Activated T-cell treated with anti-CD3 and anti-CD28 coated beads, Interleukin-2, amount 50 U/mL, for 72 hours (primary cell): ENCODE measurements at regions not wholly inside any gene's neighbourhood (a gene's known extent, or its start where the extent isn't known, plus 50 kb on each side); places are given as distances from the start of the nearest gene placed in this dataset.
"Not testable (repeated sequence)": the region's sequence is repeated elsewhere in the genome, so short reads cannot be mapped to it uniquely, and the experiment has no call there.

ENCODE experiments used
- ATAC-seq, 2 donors: fragments of 150-1000 bp; cut with Tn5 transposase; replicated peaks in 1 of 2; 2 replicates each; pipeline ENCODE4 v1.10.0; 2021; ENCODE audit warnings: moderate library complexity in 2 of 2, mild to moderate bottlenecking in 1 of 2
- DNase-seq, 2 donors: peaks; one replicate each; pipeline ENCODE4 v3.0.0; 2021 to 2022; ENCODE audit warnings: mixed read lengths in 1 of 2
- H3K27ac Mint-ChIP-seq: one replicate; pipeline ENCODE4 v1.8.0; 2022; ENCODE audit warnings: mild to moderate bottlenecking, moderate library complexity, mixed read lengths
- H3K27me3 Mint-ChIP-seq: one replicate; pipeline ENCODE4 v1.8.0; 2022; ENCODE audit warnings: low read depth, mixed read lengths
- H3K36me3 Mint-ChIP-seq, 2 donors: one replicate each; pipeline ENCODE4 v1.8.0; 2022; ENCODE audit warnings: mixed read lengths in 2 of 2, mild to moderate bottlenecking in 1 of 2; ENCODE audit not compliant: insufficient read depth in 2 of 2
- H3K4me1 Mint-ChIP-seq: one replicate; pipeline ENCODE4 v1.8.0; 2022; ENCODE audit warnings: low read depth, mixed read lengths
- H3K4me3 Mint-ChIP-seq, 2 donors: one replicate each; pipeline ENCODE4 v1.8.0; 2022; ENCODE audit warnings: mild to moderate bottlenecking in 2 of 2, mixed read lengths in 2 of 2, moderate library complexity in 2 of 2
- H3K9me3 Mint-ChIP-seq, 2 donors: one replicate each; pipeline ENCODE4 v1.8.0; 2022; ENCODE audit warnings: mixed read lengths in 2 of 2

DNA sequence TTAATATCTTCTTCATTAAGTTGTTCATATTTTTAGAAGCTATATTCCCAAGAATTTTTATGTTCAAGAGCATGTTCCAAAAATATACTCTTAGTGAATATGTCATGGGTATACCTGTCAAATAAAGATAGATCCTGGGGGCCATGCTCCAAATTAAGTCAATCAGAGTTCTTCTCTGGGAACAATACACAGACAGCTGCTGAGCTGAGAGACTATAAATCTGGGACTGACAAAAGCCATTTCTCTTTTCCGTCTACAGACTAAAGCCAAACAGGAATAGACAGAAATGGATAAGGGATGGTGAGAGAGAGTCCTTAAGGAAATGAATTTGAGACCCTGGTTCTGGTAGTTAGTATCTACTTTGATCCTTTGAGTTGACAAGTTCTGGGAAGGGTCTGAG lies 465.1 kb upstream of the RASGRP1 start:
- H3K9me3 Mint-ChIP-seq, result no peaks in the 10 kb centered on the region
- no peak overlapping the region for H3K4me3 Mint-ChIP-seq
- no peaks in the 10 kb centered on the region for H3K27me3 Mint-ChIP-seq
- H3K4me1 Mint-ChIP-seq, result no peaks in the 10 kb centered on the region
- H3K27ac Mint-ChIP-seq, result no peak overlapping the region
- no peak for DNase-seq
- no peaks in the 10 kb centered on the region for H3K36me3 Mint-ChIP-seq
- ATAC-seq, result no peak

DNA sequence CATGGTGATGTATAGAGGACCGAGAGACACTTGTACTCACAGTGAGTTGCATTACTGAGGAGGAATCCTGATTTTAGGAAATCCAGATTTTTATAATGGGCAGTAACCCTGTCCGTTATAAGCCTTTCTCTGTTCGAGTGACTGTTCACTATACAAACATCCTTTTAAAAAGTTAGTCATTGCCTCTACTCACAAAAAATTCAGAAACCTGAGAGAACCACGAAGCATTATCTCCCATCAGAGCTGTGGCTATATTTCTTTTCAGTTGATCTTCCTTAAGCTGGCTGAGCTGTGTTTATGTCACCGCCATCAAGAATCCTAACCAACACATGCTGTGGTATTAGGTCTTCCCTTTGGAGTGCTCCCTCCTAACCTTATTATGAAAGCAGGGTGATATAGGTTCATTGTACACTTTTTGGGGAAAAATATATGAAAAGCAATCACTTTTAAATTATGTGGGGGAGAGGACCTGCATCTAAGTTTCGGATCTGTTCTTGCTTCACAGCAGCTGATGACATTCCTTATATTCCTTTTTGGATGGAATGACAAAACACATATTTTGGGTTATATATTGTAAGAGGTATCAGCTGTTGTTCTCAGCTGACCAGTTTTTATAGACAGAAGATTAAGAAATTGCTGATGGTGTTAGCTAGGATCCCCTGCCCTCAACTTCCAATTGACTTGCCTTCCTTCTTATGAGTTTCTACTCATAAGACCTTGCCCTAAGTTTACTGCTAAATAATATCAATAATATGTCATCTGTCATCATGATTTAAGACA lies 465.9 kb upstream of the RASGRP1 start:
- no peaks in the 10 kb centered on the region for H3K27me3 Mint-ChIP-seq
- H3K4me3 Mint-ChIP-seq, result no peak overlapping the region
- no peaks in the 10 kb centered on the region for H3K36me3 Mint-ChIP-seq

DNA sequence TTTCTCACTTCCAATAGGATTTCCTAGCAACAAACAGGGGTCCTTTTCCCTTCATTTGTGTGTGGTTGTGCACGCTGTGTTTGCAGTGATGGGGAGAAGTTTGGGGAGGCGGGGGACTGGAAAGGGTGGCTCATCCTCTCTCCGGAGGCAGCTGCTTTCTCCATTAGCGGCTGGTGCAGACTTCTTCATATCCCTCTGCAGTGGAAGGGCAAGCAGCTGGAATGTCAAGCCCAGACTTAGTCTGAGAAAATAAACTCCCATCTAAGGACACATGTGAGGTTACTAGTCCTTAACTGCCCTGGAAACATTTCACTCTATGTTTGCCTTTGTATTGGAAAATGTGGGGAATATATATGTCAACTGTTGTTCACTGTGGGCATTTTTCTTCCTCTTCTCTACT lies 467.0 kb upstream of the RASGRP1 start:
- H3K4me1 Mint-ChIP-seq, result no peaks in the 10 kb centered on the region
- H3K4me3 Mint-ChIP-seq, result no peak overlapping the region
- ATAC-seq, result no peak
- H3K36me3 Mint-ChIP-seq, result no peaks in the 10 kb centered on the region
- no peaks in the 10 kb centered on the region for H3K27me3 Mint-ChIP-seq
- DNase-seq, result no peak
- H3K27ac Mint-ChIP-seq, result no peak overlapping the region
- no peaks in the 10 kb centered on the region for H3K9me3 Mint-ChIP-seq

More for the DNA sequence above, 465.9 kb upstream of the RASGRP1 start:
- Mint-ChIP-seq H3K9me3 (no peaks in the 10 kb centered on the region), H3K4me1 (no peaks in the 10 kb centered on the region), H3K27ac (no peak overlapping the region)
- ATAC-seq (no peak), DNase-seq (no peak)

DNA sequence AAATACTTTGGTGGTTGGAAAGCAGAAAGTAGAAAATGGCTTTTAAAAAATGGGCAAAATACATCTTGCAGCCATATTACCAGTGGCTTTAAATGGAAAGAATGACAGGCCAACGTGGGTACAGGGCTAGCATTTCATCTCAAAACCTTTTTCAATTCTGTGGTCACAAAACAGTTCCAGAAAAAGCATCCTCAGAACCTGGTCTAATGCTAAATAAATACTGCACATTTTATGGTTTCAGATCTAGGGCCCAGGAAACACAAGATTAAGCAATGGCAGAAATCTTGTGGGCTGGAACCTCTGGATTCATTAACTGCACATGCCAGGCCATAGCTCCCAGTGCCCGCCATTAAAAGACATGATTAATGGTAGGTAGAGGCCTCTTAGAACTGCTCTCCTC lies 470.2 kb upstream of the RASGRP1 start:
- Mint-ChIP-seq H3K4me3 (no peak overlapping the region), H3K4me1 (no peaks in the 10 kb centered on the region)

DNA sequence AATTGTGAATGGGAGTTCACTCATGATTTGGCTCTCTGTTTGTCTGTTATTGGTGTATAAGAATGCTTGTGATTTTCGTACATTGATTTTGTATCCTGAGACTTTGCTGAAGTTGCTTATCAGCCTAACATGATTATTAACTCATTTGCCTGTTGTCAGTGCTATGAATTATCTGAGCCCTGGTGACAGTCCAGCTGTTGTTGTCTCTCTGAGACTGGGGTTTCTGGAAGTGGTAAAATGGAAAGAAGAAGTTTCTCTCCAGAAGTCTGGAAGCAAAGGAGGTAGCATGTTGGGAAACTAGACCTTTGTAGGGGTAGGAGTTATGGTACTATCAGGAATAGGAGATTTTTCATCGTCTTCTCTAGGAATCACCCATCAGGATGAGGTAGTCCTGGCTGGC lies 473.0 kb upstream of the RASGRP1 start:
- H3K9me3 Mint-ChIP-seq, H3K4me1 Mint-ChIP-seq, H3K36me3 Mint-ChIP-seq, DNase-seq, H3K27ac Mint-ChIP-seq, ATAC-seq, H3K4me3 Mint-ChIP-seq: not testable (repeated sequence)
- H3K27me3 Mint-ChIP-seq, result peaks cover 15% of the 10 kb centered on the region

More for the DNA sequence above, 470.2 kb upstream of the RASGRP1 start:
- Mint-ChIP-seq H3K27ac (no peak overlapping the region), H3K36me3 (no peaks in the 10 kb centered on the region), H3K9me3 (peaks cover 0 to 4% of the 10 kb centered on the region in 2 donors), H3K27me3 (peaks cover 7% of the 10 kb centered on the region)
- DNase-seq, result no peak
- no peak for ATAC-seq

DNA sequence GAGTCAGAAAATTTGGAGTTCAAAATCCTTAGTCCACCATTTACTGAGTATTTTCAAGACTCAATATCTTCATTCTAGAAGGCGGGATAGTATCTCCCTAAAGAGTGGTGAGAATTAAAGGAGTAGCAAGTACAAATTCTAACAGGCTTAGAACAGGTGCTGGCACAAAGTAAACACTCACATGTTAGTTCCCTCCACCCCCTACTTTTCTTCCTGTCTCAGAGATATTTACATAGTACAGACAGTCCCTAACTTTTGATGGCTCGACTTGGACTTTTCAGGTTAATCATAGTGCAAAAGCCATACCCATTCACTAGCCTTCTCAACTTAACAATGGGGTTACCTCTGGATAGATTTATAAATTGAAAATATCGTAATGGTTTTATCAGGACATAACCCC lies 476.2 kb upstream of the RASGRP1 start:
- no peaks in the 10 kb centered on the region for H3K36me3 Mint-ChIP-seq
- DNase-seq (no peak), ATAC-seq (no peak)
- peaks cover 15% of the 10 kb centered on the region for H3K27me3 Mint-ChIP-seq
- peaks cover 0 to 4% of the 10 kb centered on the region in 2 donors for H3K9me3 Mint-ChIP-seq
- H3K27ac Mint-ChIP-seq, result no peak overlapping the region
- H3K4me1 Mint-ChIP-seq, result no peaks in the 10 kb centered on the region
- H3K4me3 Mint-ChIP-seq, result no peak overlapping the region

DNA sequence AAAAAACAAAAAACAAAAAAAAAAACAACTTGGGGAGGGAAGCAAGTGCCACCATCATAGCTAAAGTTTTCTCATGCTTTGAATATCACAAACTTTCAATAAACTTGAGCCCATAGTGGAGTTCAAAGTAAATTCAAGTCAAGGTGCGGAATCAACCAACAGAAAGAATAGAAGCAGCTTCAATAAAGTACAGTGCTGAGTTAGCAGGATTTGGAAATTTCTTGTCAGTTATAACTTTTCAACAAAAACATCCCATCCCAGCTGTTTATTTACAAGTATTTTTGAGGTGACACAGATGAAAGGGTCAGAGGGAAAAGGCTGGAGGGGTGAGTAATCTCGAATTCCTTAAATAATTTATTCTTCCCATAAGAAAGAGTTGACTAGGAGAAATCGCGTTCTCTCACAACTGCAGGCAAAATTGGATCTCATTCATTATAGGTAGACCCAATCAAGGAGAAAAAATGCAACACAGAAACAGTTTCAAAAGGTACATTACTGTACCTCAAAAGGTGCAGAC lies 477.4 kb upstream of the RASGRP1 start:
- Mint-ChIP-seq H3K4me1 (no peaks in the 10 kb centered on the region), H3K27ac (no peak overlapping the region), H3K27me3 (peaks cover 15% of the 10 kb centered on the region), H3K9me3 (peaks cover 0 to 4% of the 10 kb centered on the region in 2 donors), H3K36me3 (no peaks in the 10 kb centered on the region), H3K4me3 (no peak overlapping the region)
- no peak for ATAC-seq
- no peak for DNase-seq

DNA sequence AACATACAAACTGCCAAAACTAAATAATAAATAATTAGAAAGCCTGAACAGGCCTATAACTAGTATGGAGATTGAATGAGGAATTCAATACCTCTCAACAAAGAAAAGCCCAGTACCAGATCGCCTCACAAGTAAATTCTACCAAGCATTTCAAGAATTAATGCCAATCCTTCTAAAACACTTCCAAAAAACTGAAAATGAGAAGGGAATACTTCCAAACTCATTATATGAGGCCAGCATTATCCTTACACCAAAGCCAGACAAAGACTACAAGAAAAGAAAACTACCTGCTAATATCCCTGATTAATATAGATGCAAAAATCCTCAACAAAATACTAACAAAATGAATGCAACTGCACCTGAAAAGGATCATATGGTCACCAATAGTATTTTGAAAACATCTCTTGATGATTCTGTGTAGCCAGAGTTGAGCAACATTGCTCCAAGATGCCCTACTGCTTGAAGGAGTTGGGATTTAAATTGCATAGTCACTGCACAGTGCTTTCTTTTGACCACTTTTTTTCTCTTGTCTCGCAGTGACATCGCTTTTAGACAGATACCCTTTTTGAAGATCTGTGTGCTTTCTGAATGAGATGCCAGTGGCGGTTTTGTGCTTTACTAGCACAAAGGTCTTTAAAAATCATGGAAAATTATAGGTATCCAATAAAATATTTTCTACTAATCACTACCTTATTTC lies 487.2 kb upstream of the RASGRP1 start:
- H3K9me3 Mint-ChIP-seq, result peaks cover 6% of the 10 kb centered on the region in 2 donors
- no peak overlapping the region for H3K4me3 Mint-ChIP-seq
- no peaks in the 10 kb centered on the region for H3K27me3 Mint-ChIP-seq
- no peaks in the 10 kb centered on the region for H3K4me1 Mint-ChIP-seq
- DNase-seq (no peak), ATAC-seq (no peak)
- H3K27ac Mint-ChIP-seq, result no peak overlapping the region
- H3K36me3 Mint-ChIP-seq, result peaks cover 5 to 6% of the 10 kb centered on the region in 2 donors

DNA sequence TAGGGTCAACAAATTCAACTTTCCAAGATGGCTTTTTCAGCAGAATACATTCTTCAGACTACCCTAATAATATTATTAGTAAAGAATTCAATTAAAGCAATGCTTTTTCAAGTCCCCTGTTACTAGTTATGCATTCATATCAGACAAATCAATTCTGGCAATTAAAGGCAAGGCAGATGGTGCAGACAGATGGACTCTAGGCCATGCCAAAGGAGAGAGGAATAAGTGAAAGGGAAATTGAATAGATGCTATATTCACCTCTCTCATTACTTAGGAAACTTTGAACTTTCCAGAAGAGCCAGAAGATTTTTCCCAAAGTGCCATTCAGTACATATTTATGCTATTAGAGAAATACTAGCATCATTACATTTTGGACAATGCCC lies 487.7 kb upstream of the RASGRP1 start:
- H3K9me3 Mint-ChIP-seq, result peaks cover 6% of the 10 kb centered on the region in 2 donors
- no peaks in the 10 kb centered on the region for H3K4me1 Mint-ChIP-seq
- H3K4me3 Mint-ChIP-seq, result no peak overlapping the region
- no peaks in the 10 kb centered on the region for H3K27me3 Mint-ChIP-seq
- ATAC-seq, result no peak
- no peak overlapping the region for H3K27ac Mint-ChIP-seq
- peaks cover 5 to 6% of the 10 kb centered on the region in 2 donors for H3K36me3 Mint-ChIP-seq
- DNase-seq, result no peak

DNA sequence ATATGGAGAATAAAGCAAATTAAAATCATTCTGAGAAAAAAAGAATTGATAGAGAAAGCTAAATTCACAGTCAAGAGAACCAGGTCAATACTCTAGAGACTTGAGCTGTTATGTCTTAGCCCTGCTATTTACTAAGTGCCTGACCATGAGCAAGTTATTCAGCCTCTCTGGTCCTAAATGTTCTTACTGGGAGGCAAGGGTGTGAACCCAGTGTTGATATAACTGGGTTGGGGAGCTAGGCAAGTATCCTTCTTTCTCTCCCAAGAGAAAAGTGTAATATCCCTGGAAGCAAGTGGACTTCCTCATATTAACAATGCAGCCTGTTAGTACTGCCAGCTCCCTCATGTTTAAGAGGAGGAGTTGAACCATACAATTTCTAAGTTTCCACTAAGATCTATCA lies 488.9 kb upstream of the RASGRP1 start:
- DNase-seq (no peak), ATAC-seq (no peak)
- Mint-ChIP-seq H3K9me3 (peaks cover 6% of the 10 kb centered on the region in 2 donors), H3K27ac (no peak overlapping the region), H3K27me3 (no peaks in the 10 kb centered on the region), H3K4me1 (no peaks in the 10 kb centered on the region), H3K36me3 (peaks cover 5 to 6% of the 10 kb centered on the region in 2 donors), H3K4me3 (no peak overlapping the region)

DNA sequence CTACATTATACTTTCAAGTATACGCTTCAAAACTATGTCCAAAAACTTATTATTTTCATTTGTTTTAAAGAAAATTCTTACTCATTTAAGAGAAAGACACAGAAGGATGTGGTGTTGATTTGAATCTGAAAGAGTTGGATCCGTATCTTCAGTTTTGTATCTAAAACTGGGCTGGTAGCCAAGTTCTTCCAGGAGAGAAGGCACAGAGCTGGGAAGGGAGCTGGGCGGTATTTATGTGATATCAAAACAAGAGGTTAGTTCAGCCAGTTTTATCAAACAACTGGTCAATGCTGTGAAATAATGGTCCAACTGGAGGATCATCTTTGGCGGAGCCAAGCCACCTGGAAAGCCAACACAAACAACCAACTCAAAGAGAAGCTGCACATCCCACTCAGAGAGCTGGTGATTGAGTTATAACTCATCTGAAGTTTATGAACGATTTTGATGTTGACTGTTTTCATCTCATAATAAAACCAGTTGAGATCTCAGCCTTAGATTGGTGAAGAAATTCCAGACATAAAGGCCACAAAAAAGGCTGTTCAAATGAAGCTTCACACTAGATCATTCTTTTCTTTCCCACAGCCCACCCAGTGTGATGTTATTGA lies 489.6 kb upstream of the RASGRP1 start:
- Mint-ChIP-seq H3K27me3 (no peaks in the 10 kb centered on the region), H3K27ac (no peak overlapping the region), H3K4me1 (no peaks in the 10 kb centered on the region), H3K4me3 (no peak overlapping the region), H3K9me3 (peaks cover 3 to 4% of the 10 kb centered on the region in 2 donors), H3K36me3 (peaks cover 2% of the 10 kb centered on the region in 2 donors)
- ATAC-seq (no peak), DNase-seq (no peak)

DNA sequence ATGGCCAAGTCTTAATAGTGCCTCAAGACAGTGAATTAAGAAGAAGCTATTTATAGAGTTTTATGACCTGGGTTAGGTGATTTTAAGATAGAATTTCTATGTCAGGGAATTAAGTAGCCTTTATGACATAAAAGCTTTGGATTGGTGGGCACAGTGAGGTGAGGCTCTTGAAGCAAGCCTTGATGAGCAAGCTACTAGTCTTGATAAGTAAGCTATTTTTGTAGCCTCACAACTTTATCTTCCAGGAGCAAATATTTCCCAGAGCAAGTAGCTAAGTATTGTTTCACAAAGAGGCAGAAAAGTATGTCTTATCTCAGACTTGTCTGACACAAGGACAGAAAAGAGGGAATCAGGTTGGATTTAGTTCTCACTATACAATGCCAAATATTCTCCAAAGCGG lies 491.7 kb upstream of the RASGRP1 start:
- no peak for ATAC-seq
- no peaks in the 10 kb centered on the region for H3K27me3 Mint-ChIP-seq
- H3K4me3 Mint-ChIP-seq, result no peak overlapping the region
- no peaks in the 10 kb centered on the region for H3K36me3 Mint-ChIP-seq
- no peak overlapping the region for H3K27ac Mint-ChIP-seq
- no peaks in the 10 kb centered on the region for H3K4me1 Mint-ChIP-seq
- peaks cover 0 to 1% of the 10 kb centered on the region in 2 donors for H3K9me3 Mint-ChIP-seq
- DNase-seq, result no peak

DNA sequence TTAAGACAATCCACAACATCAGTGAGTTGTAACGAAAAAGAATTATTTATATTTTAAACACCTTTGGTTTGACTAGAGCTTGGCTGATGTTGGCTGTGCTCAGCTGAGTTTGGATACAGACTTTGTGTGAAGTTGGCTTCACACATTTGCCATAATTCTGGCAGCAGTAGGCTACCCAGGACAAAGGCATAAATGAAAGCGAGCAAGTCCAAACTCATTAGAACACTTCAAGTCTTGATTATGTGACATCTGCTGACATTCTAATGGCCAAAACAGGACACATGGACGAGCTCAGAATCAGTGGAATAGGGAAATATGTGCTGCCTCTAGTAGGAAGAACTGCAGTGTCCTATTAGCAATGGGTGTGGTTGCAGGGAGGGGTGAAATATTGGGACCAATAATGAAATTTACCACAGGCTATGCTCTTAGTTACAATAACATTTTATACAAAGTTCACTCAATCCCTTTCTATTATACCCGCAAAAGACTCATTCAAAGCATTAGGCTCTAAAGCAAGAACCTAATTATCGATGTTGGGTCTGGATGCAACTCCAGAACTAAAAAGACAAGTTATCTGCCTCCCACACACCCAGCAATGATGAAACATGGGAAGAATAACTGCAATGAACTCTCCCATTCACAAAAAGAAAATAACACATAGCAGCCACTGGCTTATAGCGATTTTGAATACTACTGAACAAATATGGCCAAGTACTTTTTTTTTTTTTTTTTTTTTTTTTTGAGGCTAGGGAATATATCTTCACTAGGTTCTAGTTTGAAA lies 493.9 kb upstream of the RASGRP1 start:
- Mint-ChIP-seq H3K36me3 (no peaks in the 10 kb centered on the region), H3K4me3 (no peak overlapping the region), H3K4me1 (no peaks in the 10 kb centered on the region), H3K9me3 (no peaks in the 10 kb centered on the region), H3K27me3 (no peaks in the 10 kb centered on the region), H3K27ac (no peak overlapping the region)
- ATAC-seq (no peak), DNase-seq (no peak)
